ENCODE measurements at regions not wholly inside any gene's neighbourhood (a gene's known extent, or its start where the extent isn't known, plus 50 kb on each side); places are given as distances from the start of the nearest gene placed in this dataset.

- intact Hi-C loops (cut with DNase I; ENCODE audit: low total_unique reads) (no loop called here), in situ Hi-C loops (cut with MboI; ENCODE audit: low sequenced_read_pairs in 4 of 4) (no loop called here)
- Histone ChIP-seq H3K27me3 (no peaks in the 10 kb centered on the region), H3K36me3 (no peaks in the 10 kb centered on the region), H3K27ac (no peak overlapping the region), H3K4me1 (no peaks in the 10 kb centered on the region), H3K4me3 (no peak overlapping the region), H3K9me3 (no peaks in the 10 kb centered on the region)
- TF ChIP-seq POLR2A (IDR thresholded peaks at IDR 0.05) (no peak), CTCF (IDR thresholded peaks at IDR 0.05 in 4 of 5, conservative IDR thresholded peaks at IDR 0.05 in 1 of 5) (no peak)
- ATAC-seq: no peak
- no peak for DNase-seq
Observed at GRCh38 chr7:16318989-16319915, 102.1 kb downstream of the CRPPA start.

DNA sequence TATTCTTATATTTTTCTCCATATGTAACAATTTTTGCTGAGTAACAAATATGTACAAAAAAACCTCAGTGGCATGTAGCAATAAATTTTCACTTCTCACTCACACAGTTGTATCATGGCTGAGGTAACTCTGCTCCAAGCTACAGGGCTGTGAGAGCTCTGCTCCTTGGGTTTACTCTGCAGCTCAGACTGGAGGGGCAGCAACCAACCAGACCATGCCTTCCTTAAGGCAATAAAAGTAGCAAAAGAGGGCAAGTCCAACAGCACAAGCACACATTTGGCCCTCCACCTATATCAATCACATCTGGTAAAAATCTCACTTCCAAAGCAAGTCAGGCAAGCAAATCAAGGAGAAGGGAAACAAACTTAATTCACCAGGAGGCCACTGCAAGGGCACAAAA, 102.9 kb downstream of the CRPPA start:
- Histone ChIP-seq H3K27ac (no peak overlapping the region), H3K27me3 (no peaks in the 10 kb centered on the region), H3K4me3 (no peak overlapping the region), H3K36me3 (no peaks in the 10 kb centered on the region), H3K9me3 (no peaks in the 10 kb centered on the region), H3K4me1 (no peaks in the 10 kb centered on the region)
- intact Hi-C loops (cut with DNase I; ENCODE audit: low total_unique reads) (no loop called here), in situ Hi-C loops (cut with MboI; ENCODE audit: low sequenced_read_pairs in 4 of 4) (no loop called here)
- ATAC-seq (no peak), DNase-seq (no peak)
- TF ChIP-seq POLR2A (IDR thresholded peaks at IDR 0.05): no peak
- TF ChIP-seq CTCF (IDR thresholded peaks at IDR 0.05 in 4 of 5, conservative IDR thresholded peaks at IDR 0.05 in 1 of 5): no peak

DNA sequence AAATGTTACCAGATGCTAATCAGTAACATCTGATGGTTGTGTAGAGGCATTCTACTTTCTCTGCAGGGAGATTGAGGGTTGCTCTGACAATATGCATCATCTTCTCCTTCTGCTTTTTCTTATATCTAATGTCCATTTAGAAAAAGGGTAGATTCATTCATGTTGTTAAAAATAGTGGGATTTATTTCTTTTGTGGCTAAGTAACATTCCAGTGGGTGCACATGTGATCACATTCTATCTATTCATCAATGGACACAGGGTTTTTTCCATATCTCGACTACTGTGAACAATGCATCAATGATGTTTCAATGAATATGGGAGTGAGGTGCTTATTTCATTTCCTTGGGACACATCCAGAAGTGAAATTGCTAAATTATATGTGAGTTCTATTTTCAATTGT, 103.9 kb downstream of the CRPPA start:
- Histone ChIP-seq H3K36me3 (no peaks in the 10 kb centered on the region), H3K9me3 (no peaks in the 10 kb centered on the region), H3K4me1 (no peaks in the 10 kb centered on the region), H3K4me3 (no peak overlapping the region), H3K27ac (no peak overlapping the region), H3K27me3 (no peaks in the 10 kb centered on the region)
- intact Hi-C loops (cut with DNase I; ENCODE audit: low total_unique reads): no loop called here
- no peak for ATAC-seq
- TF ChIP-seq CTCF (IDR thresholded peaks at IDR 0.05 in 4 of 5, conservative IDR thresholded peaks at IDR 0.05 in 1 of 5) (no peak), POLR2A (IDR thresholded peaks at IDR 0.05) (no peak)
- in situ Hi-C loops (cut with MboI; ENCODE audit: low sequenced_read_pairs in 4 of 4): no loop called here
- no peak for DNase-seq

GRCh38 chr7:16315280-16315679, 106.1 kb downstream of the CRPPA start:
- DNase-seq (no peak), ATAC-seq (no peak)
- Histone ChIP-seq H3K36me3 (no peaks in the 10 kb centered on the region), H3K4me3 (no peak overlapping the region), H3K27ac (no peak overlapping the region), H3K9me3 (no peaks in the 10 kb centered on the region), H3K27me3 (no peaks in the 10 kb centered on the region), H3K4me1 (no peaks in the 10 kb centered on the region)
- no peak for TF ChIP-seq CTCF (IDR thresholded peaks at IDR 0.05 in 4 of 5, conservative IDR thresholded peaks at IDR 0.05 in 1 of 5)
- no peak for TF ChIP-seq POLR2A (IDR thresholded peaks at IDR 0.05)
- intact Hi-C loops (cut with DNase I; ENCODE audit: low total_unique reads): no loop called here
- in situ Hi-C loops (cut with MboI; ENCODE audit: low sequenced_read_pairs in 4 of 4): no loop called here
